Epithelial cell of esophagus (primary cell): ENCODE measurements at regions not wholly inside any gene's neighbourhood (a gene's known extent, or its start where the extent isn't known, plus 50 kb on each side); places are given as distances from the start of the nearest gene placed in this dataset.

Experiments used
- DNase-seq: peaks from one replicate; pipeline ENCODE4 v3.0.0; 2010; ENCODE audit warnings: low read depth
- H3K4me3 ChIP-seq: 2 replicates; pipeline ENCODE4 v1.5.1; 2011; ENCODE audit warnings: mild to moderate bottlenecking, low read length, control low read depth
- CTCF ChIP-seq: IDR thresholded peaks from 2 replicates; pipeline ENCODE4 v1.5.1; 2011; ENCODE audit warnings: low read depth, mild to moderate bottlenecking, low read length, control low read depth, inconsistent platforms; ENCODE audit not compliant: insufficient read depth; ENCODE audit errors: missing control alignments

GRCh38 chr7:46746695-46747687 is 825.9 kb upstream of the IGFBP3 start:
- DNase-seq: no peak
- H3K4me3 ChIP-seq: no peak overlapping the region
- TF ChIP-seq CTCF: no peak

DNA sequence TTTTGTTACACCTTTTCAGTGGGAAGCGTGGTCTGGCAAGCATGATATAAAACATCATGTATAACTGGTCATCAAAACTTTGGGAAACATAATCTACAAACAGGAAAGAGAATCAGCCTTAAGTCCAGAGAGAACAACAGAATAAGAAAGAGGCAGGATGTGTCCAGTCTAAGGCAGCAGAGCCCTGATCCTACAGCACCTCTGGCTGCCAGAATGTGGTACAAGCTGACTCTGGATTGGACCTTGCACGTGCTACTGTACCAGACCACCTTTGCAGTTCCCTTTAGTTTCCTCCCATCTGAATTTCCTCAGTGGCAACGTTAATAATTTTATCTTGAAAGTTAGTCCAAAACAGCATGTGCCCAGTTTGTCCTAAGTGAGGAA is 824.6 kb upstream of the IGFBP3 start:
- DNase-seq: no peak
- no peak for TF ChIP-seq CTCF
- no peak overlapping the region for H3K4me3 ChIP-seq

- no peak overlapping the region for H3K4me3 ChIP-seq
- no peak for TF ChIP-seq CTCF
- no peak for DNase-seq
Observed at GRCh38 chr7:46744957-46745706, 824.1 kb upstream of the IGFBP3 start.

GRCh38 chr7:46742601-46743000 is 821.5 kb upstream of the IGFBP3 start:
- H3K4me3 ChIP-seq: no peak overlapping the region
- no peak for TF ChIP-seq CTCF
- no peak for DNase-seq

- DNase-seq: no peak
- H3K4me3 ChIP-seq: no peak overlapping the region
- no peak for TF ChIP-seq CTCF
Observed at GRCh38 chr7:46741938-46742540, 821.0 kb upstream of the IGFBP3 start.

DNA sequence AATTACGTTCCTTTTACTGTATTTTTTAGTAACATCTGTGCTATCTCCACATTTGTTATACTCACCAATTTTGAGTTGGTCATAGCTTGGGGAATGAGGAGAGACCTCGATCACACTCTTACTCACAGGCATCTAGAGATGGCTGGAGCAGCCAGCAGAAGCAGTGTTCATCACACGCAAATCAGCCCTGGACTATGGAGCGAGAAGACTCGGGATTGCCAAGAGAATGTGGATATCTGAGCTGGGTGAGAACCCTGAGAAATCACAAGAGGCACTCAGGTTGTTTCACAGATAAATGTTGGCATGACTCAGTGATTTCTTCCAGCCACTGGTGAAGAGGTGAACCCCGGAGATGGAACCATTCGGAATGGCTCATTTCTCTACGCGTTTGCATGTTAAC is 820.1 kb upstream of the IGFBP3 start:
- DNase-seq: no peak
- H3K4me3 ChIP-seq: no peak overlapping the region
- TF ChIP-seq CTCF: no peak
